LNCAP (cell line): ENCODE measurements at regions not wholly inside any gene's neighbourhood (a gene's known extent, or its start where the extent isn't known, plus 50 kb on each side); places are given as distances from the start of the nearest gene placed in this dataset.

ENCODE experiments used
- CTCF ChIP-seq: fragments of 450-650 bp; IDR thresholded peaks from 2 replicates; pipeline ENCODE4 v1.5.1; 2017; ENCODE audit warnings: mild to moderate bottlenecking

- no peak for TF ChIP-seq CTCF
These were observed 432.8 kb downstream of the HDGFL1 start for GRCh38 chr6:23002044-23002619.

GRCh38 chr6:23003671-23004467, 434.5 kb downstream of the HDGFL1 start:
- no peak for TF ChIP-seq CTCF

GRCh38 chr6:23006656-23007055, 437.3 kb downstream of the HDGFL1 start:
- no peak for TF ChIP-seq CTCF

GRCh38 chr6:23011615-23012014, 442.2 kb downstream of the HDGFL1 start:
- no peak for TF ChIP-seq CTCF

GRCh38 chr6:23013776-23014175, 444.4 kb downstream of the HDGFL1 start:
- TF ChIP-seq CTCF = no peak

- no peak for TF ChIP-seq CTCF
These were observed 447.3 kb downstream of the HDGFL1 start for GRCh38 chr6:23016696-23017095.

- no peak for TF ChIP-seq CTCF
These were observed 452.1 kb downstream of the HDGFL1 start for GRCh38 chr6:23021487-23021886.
